ENCODE measurements at regions not wholly inside any gene's neighbourhood (a gene's known extent, or its start where the extent isn't known, plus 50 kb on each side); places are given as distances from the start of the nearest gene placed in this dataset.
"Not testable (repeated sequence)": the region's sequence is repeated elsewhere in the genome, so short reads cannot be mapped to it uniquely, and the experiment has no call there.

DNA sequence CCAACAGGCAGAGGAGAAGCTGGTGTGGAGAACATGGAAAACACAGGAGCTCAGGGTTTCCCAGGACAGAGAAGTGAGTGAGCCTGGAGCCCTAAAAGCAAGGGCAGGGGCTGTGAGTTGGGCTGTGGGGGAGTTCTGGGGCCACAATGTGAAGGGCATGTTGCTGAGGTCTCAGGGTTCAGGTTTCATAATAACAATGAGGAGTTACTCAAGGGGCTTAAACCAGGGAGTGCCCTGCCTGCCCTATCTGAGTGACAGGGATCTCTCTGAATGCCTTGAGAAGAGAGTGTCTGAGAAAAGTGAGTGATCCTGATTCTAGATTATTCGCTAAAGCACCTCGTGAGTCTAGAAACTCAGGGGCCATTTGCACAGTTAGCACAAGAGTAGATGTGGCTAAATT, 129.6 kb downstream of the VPREB1 start:
- no peak for DNase-seq

GRCh38 chr22:22374579-22374978, 130.0 kb downstream of the VPREB1 start:
- no peak for DNase-seq

DNA sequence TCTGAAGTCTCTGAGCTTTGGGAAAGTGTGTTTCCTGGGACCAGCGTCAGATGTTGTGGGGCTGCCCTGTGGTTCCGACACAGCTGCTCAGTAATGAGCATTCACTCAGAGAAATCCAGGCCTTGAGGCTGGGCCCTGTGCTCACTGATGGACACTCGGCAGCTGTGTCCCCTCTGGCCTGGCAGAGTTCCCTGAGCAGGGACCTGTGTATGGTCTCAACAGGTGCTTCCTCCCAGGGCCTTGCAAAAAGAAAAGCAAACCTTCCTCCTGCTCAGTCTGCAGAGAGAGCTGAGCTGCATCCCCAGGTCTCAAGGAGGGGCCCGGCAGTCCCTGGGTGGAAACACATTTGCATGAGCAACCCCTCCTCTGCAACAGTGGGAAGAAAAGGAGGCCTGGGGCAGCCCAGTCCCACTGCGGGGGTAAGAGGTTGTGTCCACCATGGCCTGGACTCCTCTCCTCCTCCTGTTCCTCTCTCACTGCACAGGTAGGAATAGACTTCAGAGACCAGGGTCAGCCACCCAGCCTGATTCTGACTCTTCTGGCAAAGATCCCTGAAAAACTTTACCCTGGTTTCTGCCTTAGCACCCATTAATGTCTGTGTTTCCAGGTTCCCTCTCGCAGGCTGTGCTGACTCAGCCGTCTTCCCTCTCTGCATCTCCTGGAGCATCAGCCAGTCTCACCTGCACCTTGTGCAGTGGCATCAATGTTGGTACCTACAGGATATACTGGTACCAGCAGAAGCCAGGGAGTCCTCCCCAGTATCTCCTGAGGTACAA, 131.2 kb downstream of the VPREB1 start:
- DNase-seq, result no peak

- DNase-seq, result no peak
Observed at GRCh38 chr22:22376352-22376706, 131.7 kb downstream of the VPREB1 start.

GRCh38 chr22:22376884-22377283, 131.7 kb downstream of the ZNF280B start:
- not testable (repeated sequence) for DNase-seq

- DNase-seq, result no peak
Observed at GRCh38 chr22:22377335-22377734, 131.2 kb downstream of the ZNF280B start.

- DNase-seq, result no peak
Observed at GRCh38 chr22:22378446-22379415, 129.8 kb downstream of the ZNF280B start.

GRCh38 chr22:22380098-22381030, 128.2 kb downstream of the ZNF280B start:
- DNase-seq, result no peak

DNA sequence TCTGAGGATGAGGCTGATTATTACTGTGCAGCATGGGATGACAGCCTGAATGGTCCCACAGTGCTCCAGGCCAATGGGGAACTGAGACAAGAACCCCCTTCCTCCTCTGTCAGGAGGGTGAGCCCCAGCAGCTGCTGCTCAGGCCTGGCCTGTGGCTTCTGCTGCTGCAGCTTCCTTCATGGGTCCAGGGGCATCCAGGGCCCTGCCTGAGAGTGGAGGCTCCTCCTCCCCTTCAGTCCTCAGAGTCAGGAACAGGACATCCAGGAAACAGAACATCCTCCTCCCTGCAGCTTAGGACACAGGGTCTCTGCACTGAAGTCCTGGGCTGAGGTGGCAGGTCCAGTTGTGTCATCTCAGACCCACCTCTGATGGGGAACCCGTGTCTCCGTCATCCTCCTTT, 127.2 kb downstream of the ZNF280B start:
- DNase-seq, result not testable (repeated sequence)

GRCh38 chr22:22384267-22384666, 124.3 kb downstream of the ZNF280B start:
- no peak for DNase-seq

GRCh38 chr22:22384668-22385244, 123.8 kb downstream of the ZNF280B start:
- no peak for DNase-seq

GRCh38 chr22:22386602-22387385, 121.7 kb downstream of the ZNF280B start:
- no peak for DNase-seq

GRCh38 chr22:22387386-22387736, 121.2 kb downstream of the ZNF280B start:
- DNase-seq, result no peak

GRCh38 chr22:22388090-22388489, 120.5 kb downstream of the ZNF280B start:
- DNase-seq, result no peak

DNA sequence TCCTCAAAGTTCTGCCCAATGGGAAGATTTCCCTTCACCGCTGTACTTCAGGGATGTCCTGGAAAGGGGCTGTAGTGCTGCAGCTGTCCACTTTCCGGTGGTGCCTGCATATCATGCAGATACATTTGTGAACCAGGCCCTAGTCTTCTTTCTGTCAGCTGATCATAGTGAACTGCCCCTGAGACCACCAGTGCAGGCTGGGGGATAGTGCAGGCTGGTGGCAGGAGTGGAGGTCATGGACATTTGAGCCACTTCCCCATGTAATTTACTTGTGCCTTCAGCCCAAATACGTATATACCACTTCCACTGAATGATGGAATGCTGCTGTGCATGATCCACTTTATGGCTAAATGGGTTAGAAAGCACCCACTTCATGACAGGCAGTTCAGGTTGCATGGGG, 120.0 kb downstream of the ZNF280B start:
- no peak for DNase-seq

GRCh38 chr22:22389467-22389866, 119.1 kb downstream of the ZNF280B start:
- DNase-seq, result no peak

DNA sequence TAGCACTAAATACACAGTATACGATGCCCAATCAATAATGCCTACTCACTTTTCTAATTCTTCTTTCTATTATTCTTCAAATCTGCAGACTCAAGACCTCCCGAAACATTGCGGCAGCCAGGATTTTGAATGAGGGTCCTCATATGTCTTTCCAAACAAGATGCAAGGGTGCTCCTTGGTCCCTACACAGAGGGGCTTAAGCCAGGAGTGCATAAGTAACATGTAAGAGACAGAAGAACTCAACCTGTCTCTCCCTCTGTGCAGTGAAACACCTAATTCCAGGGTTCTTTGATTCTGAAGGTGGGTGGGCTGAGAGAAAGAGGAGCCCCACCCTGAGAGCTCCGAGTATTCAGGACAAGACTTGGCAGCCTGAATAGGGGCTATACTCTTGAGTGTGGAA, 117.6 kb downstream of the ZNF280B start:
- DNase-seq, result no peak

DNA sequence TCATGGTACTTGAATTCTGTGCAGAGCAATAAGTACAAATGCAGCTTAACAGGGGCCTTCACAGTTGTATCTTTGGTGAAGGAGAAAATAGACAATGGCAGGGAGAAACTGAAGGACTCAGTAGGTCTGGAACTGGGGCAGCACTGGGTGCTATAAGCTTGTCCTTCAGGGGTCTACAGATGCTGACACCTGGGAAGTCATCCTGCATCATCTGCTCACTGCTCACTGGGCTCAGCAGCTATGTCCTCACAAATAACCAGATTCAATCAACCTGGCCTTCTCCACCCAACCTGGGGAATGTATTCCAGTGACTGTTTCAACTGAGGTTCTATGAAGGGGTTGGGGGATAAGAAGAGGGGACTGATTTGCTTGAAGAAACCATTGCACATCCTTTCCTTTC, 117.0 kb downstream of the ZNF280B start:
- DNase-seq, result no peak

DNA sequence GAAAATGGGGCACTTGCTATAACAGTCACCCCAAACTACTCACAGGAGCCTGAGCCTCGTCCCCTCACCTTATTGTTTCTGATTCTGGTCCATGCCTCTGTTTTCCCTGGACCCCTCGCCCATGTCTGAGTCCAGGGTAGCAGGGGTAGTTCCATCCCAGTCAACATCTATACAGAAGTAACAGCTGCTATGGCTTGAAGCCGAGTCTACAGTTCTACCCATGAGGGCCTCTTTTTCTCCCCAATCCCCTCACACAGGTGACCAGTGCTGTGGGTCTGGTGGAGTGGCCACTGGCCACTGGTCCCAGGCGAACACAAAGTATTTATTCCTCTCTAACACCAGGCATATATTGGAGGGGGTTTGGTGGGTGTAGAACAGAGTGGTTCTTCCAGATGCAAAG, 116.4 kb downstream of the ZNF280B start:
- DNase-seq, result no peak

GRCh38 chr22:22394591-22394990, 114.0 kb downstream of the ZNF280B start:
- DNase-seq, result no peak

GRCh38 chr22:22395245-22395644, 113.3 kb downstream of the ZNF280B start:
- no peak for DNase-seq

Data from hippocampal formation (tissue), 2 donors.